H1 (cell line): ENCODE measurements at regions not wholly inside any gene's neighbourhood (a gene's known extent, or its start where the extent isn't known, plus 50 kb on each side); places are given as distances from the start of the nearest gene placed in this dataset.

Source experiments
- CHD1 ChIP-seq: IDR thresholded peaks from 2 replicates; pipeline ENCODE4 v1.6.1; 2012; ENCODE audit warnings: low read depth, low read length, improper control_type of control experiment
- GABPA ChIP-seq: IDR thresholded peaks from 2 replicates; pipeline ENCODE4 v1.6.1; 2011; ENCODE audit warnings: mild to moderate bottlenecking, low read length, moderate library complexity, borderline replicate concordance; ENCODE audit not compliant: insufficient read depth
- KDM4A ChIP-seq: IDR thresholded peaks from one replicate; pipeline ENCODE4 v1.7.1; 2012; ENCODE audit warnings: low read depth, mild to moderate bottlenecking, moderate library complexity, low read length, inconsistent platforms; ENCODE audit not compliant: severe bottlenecking
- NRF1 ChIP-seq: IDR thresholded peaks from 2 replicates; pipeline ENCODE4 v1.6.1; 2011; ENCODE audit warnings: mild to moderate bottlenecking, low read depth, low read length, improper control_type of control experiment
- POLR2A ChIP-seq, 2 experiments: IDR thresholded peaks; 1 replicate in 1 of 2; 2 replicates in 1 of 2; pipeline ENCODE4 v1.6.1; 2011; ENCODE audit warnings: low read depth in 2 of 2, low read length in 2 of 2, mild to moderate bottlenecking in 2 of 2; ENCODE audit errors: control extremely low read depth in 1 of 2
- RBBP5 ChIP-seq: IDR thresholded peaks from 2 replicates; pipeline ENCODE4 v1.7.1; 2012; ENCODE audit warnings: low read depth, mild to moderate bottlenecking, inconsistent platforms, low read length, moderate library complexity, borderline replicate concordance
- SIRT6 ChIP-seq: IDR thresholded peaks from one replicate; pipeline ENCODE4 v1.7.1; 2012; ENCODE audit warnings: low read length, inconsistent platforms
- SIX5 ChIP-seq: IDR thresholded peaks from 2 replicates; pipeline ENCODE4 v1.6.1; 2011; ENCODE audit warnings: mild to moderate bottlenecking, low read depth, low read length
- SUZ12 ChIP-seq: fragments of 200-600 bp; sonication (generic); IDR thresholded peaks from 2 replicates; pipeline ENCODE4 v1.6.1; 2012; ENCODE audit warnings: mild to moderate bottlenecking, inconsistent platforms, low read length, moderate library complexity, mixed read lengths
- TBP ChIP-seq: IDR thresholded peaks from 2 replicates; pipeline ENCODE4 v1.6.1; 2011; ENCODE audit warnings: low read depth, low read length, improper control_type of control experiment
- TF ChIP-seq, protein P1 (sequence below): fragments of 300-600 bp; sonication (generic); IDR thresholded peaks from 2 replicates; pipeline ENCODE4 v1.7.1; 2012; ENCODE audit warnings: low read length, moderate library complexity, mild to moderate bottlenecking, inconsistent platforms; ENCODE audit not compliant: insufficient replicate concordance
- TF ChIP-seq, protein P2 (sequence below): IDR thresholded peaks from 2 replicates; pipeline ENCODE4 v1.6.1; 2011; ENCODE audit warnings: low read length, improper control_type of control experiment

- TF ChIP-seq, protein P1, sequence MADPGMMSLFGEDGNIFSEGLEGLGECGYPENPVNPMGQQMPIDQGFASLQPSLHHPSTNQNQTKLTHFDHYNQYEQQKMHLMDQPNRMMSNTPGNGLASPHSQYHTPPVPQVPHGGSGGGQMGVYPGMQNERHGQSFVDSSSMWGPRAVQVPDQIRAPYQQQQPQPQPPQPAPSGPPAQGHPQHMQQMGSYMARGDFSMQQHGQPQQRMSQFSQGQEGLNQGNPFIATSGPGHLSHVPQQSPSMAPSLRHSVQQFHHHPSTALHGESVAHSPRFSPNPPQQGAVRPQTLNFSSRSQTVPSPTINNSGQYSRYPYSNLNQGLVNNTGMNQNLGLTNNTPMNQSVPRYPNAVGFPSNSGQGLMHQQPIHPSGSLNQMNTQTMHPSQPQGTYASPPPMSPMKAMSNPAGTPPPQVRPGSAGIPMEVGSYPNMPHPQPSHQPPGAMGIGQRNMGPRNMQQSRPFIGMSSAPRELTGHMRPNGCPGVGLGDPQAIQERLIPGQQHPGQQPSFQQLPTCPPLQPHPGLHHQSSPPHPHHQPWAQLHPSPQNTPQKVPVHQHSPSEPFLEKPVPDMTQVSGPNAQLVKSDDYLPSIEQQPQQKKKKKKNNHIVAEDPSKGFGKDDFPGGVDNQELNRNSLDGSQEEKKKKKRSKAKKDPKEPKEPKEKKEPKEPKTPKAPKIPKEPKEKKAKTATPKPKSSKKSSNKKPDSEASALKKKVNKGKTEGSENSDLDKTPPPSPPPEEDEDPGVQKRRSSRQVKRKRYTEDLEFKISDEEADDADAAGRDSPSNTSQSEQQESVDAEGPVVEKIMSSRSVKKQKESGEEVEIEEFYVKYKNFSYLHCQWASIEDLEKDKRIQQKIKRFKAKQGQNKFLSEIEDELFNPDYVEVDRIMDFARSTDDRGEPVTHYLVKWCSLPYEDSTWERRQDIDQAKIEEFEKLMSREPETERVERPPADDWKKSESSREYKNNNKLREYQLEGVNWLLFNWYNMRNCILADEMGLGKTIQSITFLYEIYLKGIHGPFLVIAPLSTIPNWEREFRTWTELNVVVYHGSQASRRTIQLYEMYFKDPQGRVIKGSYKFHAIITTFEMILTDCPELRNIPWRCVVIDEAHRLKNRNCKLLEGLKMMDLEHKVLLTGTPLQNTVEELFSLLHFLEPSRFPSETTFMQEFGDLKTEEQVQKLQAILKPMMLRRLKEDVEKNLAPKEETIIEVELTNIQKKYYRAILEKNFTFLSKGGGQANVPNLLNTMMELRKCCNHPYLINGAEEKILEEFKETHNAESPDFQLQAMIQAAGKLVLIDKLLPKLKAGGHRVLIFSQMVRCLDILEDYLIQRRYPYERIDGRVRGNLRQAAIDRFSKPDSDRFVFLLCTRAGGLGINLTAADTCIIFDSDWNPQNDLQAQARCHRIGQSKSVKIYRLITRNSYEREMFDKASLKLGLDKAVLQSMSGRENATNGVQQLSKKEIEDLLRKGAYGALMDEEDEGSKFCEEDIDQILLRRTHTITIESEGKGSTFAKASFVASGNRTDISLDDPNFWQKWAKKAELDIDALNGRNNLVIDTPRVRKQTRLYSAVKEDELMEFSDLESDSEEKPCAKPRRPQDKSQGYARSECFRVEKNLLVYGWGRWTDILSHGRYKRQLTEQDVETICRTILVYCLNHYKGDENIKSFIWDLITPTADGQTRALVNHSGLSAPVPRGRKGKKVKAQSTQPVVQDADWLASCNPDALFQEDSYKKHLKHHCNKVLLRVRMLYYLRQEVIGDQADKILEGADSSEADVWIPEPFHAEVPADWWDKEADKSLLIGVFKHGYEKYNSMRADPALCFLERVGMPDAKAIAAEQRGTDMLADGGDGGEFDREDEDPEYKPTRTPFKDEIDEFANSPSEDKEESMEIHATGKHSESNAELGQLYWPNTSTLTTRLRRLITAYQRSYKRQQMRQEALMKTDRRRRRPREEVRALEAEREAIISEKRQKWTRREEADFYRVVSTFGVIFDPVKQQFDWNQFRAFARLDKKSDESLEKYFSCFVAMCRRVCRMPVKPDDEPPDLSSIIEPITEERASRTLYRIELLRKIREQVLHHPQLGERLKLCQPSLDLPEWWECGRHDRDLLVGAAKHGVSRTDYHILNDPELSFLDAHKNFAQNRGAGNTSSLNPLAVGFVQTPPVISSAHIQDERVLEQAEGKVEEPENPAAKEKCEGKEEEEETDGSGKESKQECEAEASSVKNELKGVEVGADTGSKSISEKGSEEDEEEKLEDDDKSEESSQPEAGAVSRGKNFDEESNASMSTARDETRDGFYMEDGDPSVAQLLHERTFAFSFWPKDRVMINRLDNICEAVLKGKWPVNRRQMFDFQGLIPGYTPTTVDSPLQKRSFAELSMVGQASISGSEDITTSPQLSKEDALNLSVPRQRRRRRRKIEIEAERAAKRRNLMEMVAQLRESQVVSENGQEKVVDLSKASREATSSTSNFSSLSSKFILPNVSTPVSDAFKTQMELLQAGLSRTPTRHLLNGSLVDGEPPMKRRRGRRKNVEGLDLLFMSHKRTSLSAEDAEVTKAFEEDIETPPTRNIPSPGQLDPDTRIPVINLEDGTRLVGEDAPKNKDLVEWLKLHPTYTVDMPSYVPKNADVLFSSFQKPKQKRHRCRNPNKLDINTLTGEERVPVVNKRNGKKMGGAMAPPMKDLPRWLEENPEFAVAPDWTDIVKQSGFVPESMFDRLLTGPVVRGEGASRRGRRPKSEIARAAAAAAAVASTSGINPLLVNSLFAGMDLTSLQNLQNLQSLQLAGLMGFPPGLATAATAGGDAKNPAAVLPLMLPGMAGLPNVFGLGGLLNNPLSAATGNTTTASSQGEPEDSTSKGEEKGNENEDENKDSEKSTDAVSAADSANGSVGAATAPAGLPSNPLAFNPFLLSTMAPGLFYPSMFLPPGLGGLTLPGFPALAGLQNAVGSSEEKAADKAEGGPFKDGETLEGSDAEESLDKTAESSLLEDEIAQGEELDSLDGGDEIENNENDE: no peak
- TF ChIP-seq, protein P2, sequence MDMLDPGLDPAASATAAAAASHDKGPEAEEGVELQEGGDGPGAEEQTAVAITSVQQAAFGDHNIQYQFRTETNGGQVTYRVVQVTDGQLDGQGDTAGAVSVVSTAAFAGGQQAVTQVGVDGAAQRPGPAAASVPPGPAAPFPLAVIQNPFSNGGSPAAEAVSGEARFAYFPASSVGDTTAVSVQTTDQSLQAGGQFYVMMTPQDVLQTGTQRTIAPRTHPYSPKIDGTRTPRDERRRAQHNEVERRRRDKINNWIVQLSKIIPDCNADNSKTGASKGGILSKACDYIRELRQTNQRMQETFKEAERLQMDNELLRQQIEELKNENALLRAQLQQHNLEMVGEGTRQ: no peak
- TF ChIP-seq CHD1 (no peak), GABPA (no peak), NRF1 (no peak), SUZ12 (no peak), TBP (no peak), RBBP5 (no peak), POLR2A (IDR thresholded peaks at IDR 0.05; ENCODE audit: control extremely low read depth in 1 of 2, low read depth in 2 of 2, low read length in 2 of 2) (no peak), KDM4A (no peak), SIRT6 (no peak), SIX5 (no peak)
- TF ChIP-seq, all 59 proteins: peak for 0
Observed at GRCh38 chr18:42477267-42477666, 522.2 kb downstream of the PIK3C3 start (continued).
